IMR-90 (cell line): ENCODE measurements at regions not wholly inside any gene's neighbourhood (a gene's known extent, or its start where the extent isn't known, plus 50 kb on each side); places are given as distances from the start of the nearest gene placed in this dataset.

Source experiments
- ATAC-seq: fragments of 200-7000 bp; cut with Tn5 transposase; 2 replicates; pipeline ENCODE4 v1.9.1; 2020; ENCODE audit warnings: low read depth, mild to moderate bottlenecking, moderate library complexity
- BruUV-seq: library from RNA; stranded (reverse); fragments of 400-500 nt; replicated peaks from 2 replicates; lab custom pipeline; 2021; lab: Mats Ljungman, UMichigan
- CTCF ChIA-PET: fragments of 300-600 bp; formaldehyde crosslinking; extraction: SDS; loops from one replicate; lab custom pipeline; 2021; ENCODE audit warnings: antibody characterized with exemption; lab: Yijun Ruan, JAX
- POLR2A ChIA-PET: fragments of 300-600 bp; sonication (Branson Sonifier 250); formaldehyde crosslinking; loops from one replicate; lab custom pipeline; 2022; ENCODE audit warnings: antibody characterized with exemption; ENCODE audit not compliant: unreplicated experiment; lab: Charles Lee
- DNase-seq: peaks from one replicate; pipeline ENCODE4 v3.0.0; 2013
- H2AFZ ChIP-seq: replicated peaks from 2 replicates; pipeline ENCODE3; 2013; ENCODE audit warnings: low read length, mild to moderate bottlenecking; ENCODE audit not compliant: poor library complexity
- H2AK5ac ChIP-seq: 2 replicates; pipeline ENCODE4 v1.6.1; 2013; ENCODE audit warnings: low read depth, low read length, inconsistent platforms
- H2AK9ac ChIP-seq: replicated peaks from 2 replicates; pipeline ENCODE3; 2013; ENCODE audit warnings: mild to moderate bottlenecking, low read depth, low read length, moderate library complexity; ENCODE audit not compliant: poor library complexity
- H2BK120ac ChIP-seq: 2 replicates; pipeline ENCODE4 v1.6.1; 2013; ENCODE audit warnings: low read depth, low read length, inconsistent platforms
- H2BK15ac ChIP-seq: 3 replicates; pipeline ENCODE4 v1.6.1; 2013; ENCODE audit warnings: low read depth, low read length, inconsistent platforms
- H2BK20ac ChIP-seq: 2 replicates; pipeline ENCODE4 v1.6.1; 2013; ENCODE audit warnings: low read depth, mild to moderate bottlenecking, inconsistent platforms, low read length, moderate library complexity
- H2BK5ac ChIP-seq: 2 replicates; pipeline ENCODE4 v1.6.1; 2013; ENCODE audit warnings: mild to moderate bottlenecking, low read depth, low read length, inconsistent platforms; ENCODE audit not compliant: poor library complexity, severe bottlenecking
- H3K14ac ChIP-seq: replicated peaks from 2 replicates; pipeline ENCODE4 v1.6.1; 2013; ENCODE audit warnings: low read depth, low read length, inconsistent platforms
- H3K18ac ChIP-seq: 2 replicates; pipeline ENCODE4 v1.6.1; 2013; ENCODE audit warnings: low read depth, low read length, control low read depth
- H3K23ac ChIP-seq: 2 replicates; pipeline ENCODE4 v1.6.1; 2013; ENCODE audit warnings: low read depth, low read length, inconsistent platforms
- H3K27ac ChIP-seq: 2 replicates; pipeline ENCODE4 v1.5.1; 2013; ENCODE audit warnings: mild to moderate bottlenecking, control low read depth, low read length; ENCODE audit not compliant: insufficient read depth
- H3K27me3 ChIP-seq: 2 replicates; pipeline ENCODE4 v1.6.1; 2013; ENCODE audit warnings: low read length; ENCODE audit not compliant: control insufficient read depth, insufficient read depth
- H3K36me3 ChIP-seq: 2 replicates; pipeline ENCODE4 v1.6.1; 2013; ENCODE audit warnings: low read length, mixed read lengths; ENCODE audit not compliant: control insufficient read depth, insufficient read depth
- H3K4ac ChIP-seq: 2 replicates; pipeline ENCODE4 v1.6.1; 2013; ENCODE audit warnings: low read depth, low read length, inconsistent platforms
- H3K4me1 ChIP-seq: 2 replicates; pipeline ENCODE4 v1.6.1; 2013; ENCODE audit warnings: low read length, mixed read lengths; ENCODE audit not compliant: control insufficient read depth, insufficient read depth
- H3K4me2 ChIP-seq: 2 replicates; pipeline ENCODE4 v1.6.1; 2013; ENCODE audit warnings: low read depth, mild to moderate bottlenecking, control low read depth, low read length, moderate library complexity
- H3K4me3 ChIP-seq: 2 replicates; pipeline ENCODE4 v1.5.1; 2013; ENCODE audit warnings: low read depth, mild to moderate bottlenecking, control low read depth, low read length, moderate library complexity; ENCODE audit not compliant: insufficient read depth
- H3K56ac ChIP-seq: 2 replicates; pipeline ENCODE4 v1.6.1; 2013; ENCODE audit warnings: low read length, inconsistent platforms; ENCODE audit not compliant: insufficient read depth; ENCODE audit errors: extremely low read depth
- H3K79me1 ChIP-seq, 2 experiments: 2 replicates each; pipeline ENCODE4 v1.6.1; 2013; ENCODE audit warnings: low read length in 2 of 2, inconsistent platforms in 1 of 2, low read depth in 1 of 2
- H3K9ac ChIP-seq: 2 replicates; pipeline ENCODE4 v1.6.1; 2013; ENCODE audit warnings: low read depth, low read length, control low read depth
- H3K9me1 ChIP-seq: 2 replicates; pipeline ENCODE4 v1.6.1; 2013; ENCODE audit warnings: low read length, inconsistent platforms; ENCODE audit not compliant: insufficient read depth
- H3K9me3 ChIP-seq: 2 replicates; pipeline ENCODE4 v1.6.1; 2013; ENCODE audit warnings: low read length; ENCODE audit not compliant: control insufficient read depth, insufficient read depth
- H4K20me1 ChIP-seq: 2 replicates; pipeline ENCODE4 v1.6.1; 2013; ENCODE audit warnings: low read length, inconsistent platforms; ENCODE audit not compliant: insufficient read depth
- H4K5ac ChIP-seq: 2 replicates; pipeline ENCODE4 v1.6.1; 2013; ENCODE audit warnings: mild to moderate bottlenecking, low read depth, low read length, control low read depth
- H4K8ac ChIP-seq, 2 experiments: 2 replicates each; pipeline ENCODE4 v1.6.1; 2013; ENCODE audit warnings: low read depth in 2 of 2, low read length in 2 of 2, control low read depth in 1 of 2, inconsistent platforms in 1 of 2
- H4K91ac ChIP-seq: 2 replicates; pipeline ENCODE4 v1.6.1; 2013; ENCODE audit warnings: low read depth, low read length, inconsistent platforms; ENCODE audit not compliant: insufficient read depth
- BHLHE40 ChIP-seq: fragments of 150-350 bp; IDR thresholded peaks from 2 replicates; pipeline ENCODE4 v1.6.1; 2016; ENCODE audit warnings: mild to moderate bottlenecking, low read depth, low read length
- CEBPB ChIP-seq: IDR thresholded peaks from 2 replicates; pipeline ENCODE4 v1.6.1; 2012; ENCODE audit warnings: low read depth, low read length, improper control_type of control experiment
- CTCF ChIP-seq: conservative IDR thresholded peaks from 2 replicates; pipeline ENCODE4 v1.5.1; 2012; ENCODE audit warnings: mild to moderate bottlenecking, low read depth, low read length, improper control_type of control experiment
- ELK1 ChIP-seq: fragments of 150-350 bp; IDR thresholded peaks from 2 replicates; pipeline ENCODE4 v1.6.1; 2016; ENCODE audit warnings: low read depth, mild to moderate bottlenecking, low read length, moderate library complexity, borderline replicate concordance
- FOS ChIP-seq: fragments of 150-350 bp; IDR thresholded peaks from 2 replicates; pipeline ENCODE4 v1.6.1; 2016; ENCODE audit warnings: low read depth, low read length
- MXI1 ChIP-seq: IDR thresholded peaks from 2 replicates; pipeline ENCODE4 v1.6.1; 2012; ENCODE audit warnings: low read depth, mild to moderate bottlenecking, low read length, moderate library complexity, borderline replicate concordance
- NFE2L2 ChIP-seq: fragments of 150-350 bp; IDR thresholded peaks from 2 replicates; pipeline ENCODE4 v1.6.1; 2016; ENCODE audit warnings: low read depth, mild to moderate bottlenecking, low read length
- POLR2A ChIP-seq: IDR thresholded peaks from 2 replicates; pipeline ENCODE4 v1.6.1; 2012; ENCODE audit warnings: mild to moderate bottlenecking, low read depth, low read length
- RAD21 ChIP-seq: IDR thresholded peaks from 2 replicates; pipeline ENCODE4 v1.6.1; 2012; ENCODE audit warnings: low read length, improper control_type of control experiment
- RCOR1 ChIP-seq: IDR thresholded peaks from 2 replicates; pipeline ENCODE4 v1.6.1; 2012; ENCODE audit warnings: mild to moderate bottlenecking, low read length, improper control_type of control experiment; ENCODE audit not compliant: insufficient replicate concordance
- RFX5 ChIP-seq: IDR thresholded peaks from 2 replicates; pipeline ENCODE4 v1.8.0; 2012; ENCODE audit warnings: low read depth, mild to moderate bottlenecking, low read length, moderate library complexity
- SMC3 ChIP-seq: fragments of 150-350 bp; IDR thresholded peaks from 2 replicates; pipeline ENCODE4 v1.6.1; 2016; ENCODE audit warnings: low read depth, mild to moderate bottlenecking, antibody characterized with exemption, low read length, moderate library complexity
- USF2 ChIP-seq: fragments of 150-350 bp; IDR thresholded peaks from 2 replicates; pipeline ENCODE4 v1.6.1; 2017; ENCODE audit warnings: mild to moderate bottlenecking, antibody characterized with exemption, low read length, low read depth
- WGBS, 2 experiments: methylation state at CpG; one replicate each; pipeline versions ENCODE4 v1.1.5 to v1.1.7; 2013; ENCODE audit warnings: missing lambda C conversion rate in 2 of 2; ENCODE audit not compliant: insufficient read length in 1 of 2; ENCODE audit errors: extremely low coverage in 2 of 2; 5-methylcytosine and 5-hydroxymethylcytosine counted together
- dilution Hi-C: fragments of 300-500 bp; cut with HindIII; formaldehyde crosslinking; loops from one replicate; pipeline ENCODE4 v1.14.3; 2018; ENCODE audit warnings: low sequenced_read_pairs; ENCODE audit not compliant: unreplicated experiment
- in situ Hi-C: fragments of 300-500 bp; cut with MboI; formaldehyde crosslinking; loops from 3 replicates; pipeline ENCODE4 v1.14.3; 2019; ENCODE audit warnings: low sequenced_read_pairs, inconsistent platforms, mixed read lengths
- intact Hi-C: fragments of 100-400 bp; cut with micrococcal nuclease; formaldehyde crosslinking; loops from 2 replicates; pipeline ENCODE4 v1.10.0; 2022

- DNase-seq = peak; percentile 11
- H3K9me1 ChIP-seq = no peaks in the 10 kb centered on the region
- WGBS, 2 experiments = no CpG with 5 or more reads among the region's 2 CpGs
- no TSS peak for BruUV-seq
- no peak overlapping the region for H2AK5ac ChIP-seq
- H3K56ac ChIP-seq = no peak overlapping the region
- no peak overlapping the region for H3K4me2 ChIP-seq
- H2BK20ac ChIP-seq = no peak overlapping the region
- no peak overlapping the region for H4K8ac ChIP-seq
- H3K27ac ChIP-seq = no peak overlapping the region
- no peaks in the 10 kb centered on the region for H3K9me3 ChIP-seq
- no peak overlapping the region for H3K9ac ChIP-seq
- no peak overlapping the region for H3K18ac ChIP-seq
- no peak overlapping the region for H4K91ac ChIP-seq
- ChIA-PET CTCF (no interaction called here), POLR2A (no interaction called here)
- H2AK9ac ChIP-seq = no peak overlapping the region
- H2BK5ac ChIP-seq = no peak overlapping the region
- H3K4me1 ChIP-seq = no peaks in the 10 kb centered on the region
- no peak for ATAC-seq
- no peaks in the 10 kb centered on the region for H3K27me3 ChIP-seq
- dilution Hi-C loops (no loop called here), in situ Hi-C loops (no loop called here), intact Hi-C loops (no loop called here)
- no peaks in the 10 kb centered on the region for H3K79me1 ChIP-seq
- H4K20me1 ChIP-seq = no peaks in the 10 kb centered on the region
- H3K14ac ChIP-seq = no peak overlapping the region
- no peak overlapping the region for H2BK15ac ChIP-seq
- no peak overlapping the region for H2BK120ac ChIP-seq
- no peak overlapping the region for H2AFZ ChIP-seq
- no peak overlapping the region for H3K4me3 ChIP-seq
- no peak overlapping the region for H4K5ac ChIP-seq
- no peaks in the 10 kb centered on the region for H3K36me3 ChIP-seq
- no peak overlapping the region for H3K4ac ChIP-seq
- no peak overlapping the region for H3K23ac ChIP-seq
- TF ChIP-seq RAD21 (no peak), CTCF (no peak), USF2 (no peak), RFX5 (no peak), ELK1 (no peak), CEBPB (no peak), FOS (no peak), MXI1 (no peak), RCOR1 (no peak), POLR2A (no peak), SMC3 (no peak), BHLHE40 (no peak), NFE2L2 (no peak)
Observed at GRCh38 chr1:98287626-98288025, 366.8 kb upstream of the DPYD start.
